ENCODE measurements at regions not wholly inside any gene's neighbourhood (a gene's known extent, or its start where the extent isn't known, plus 50 kb on each side); places are given as distances from the start of the nearest gene placed in this dataset.

- no peaks in the 10 kb centered on the region for H3K27me3 ChIP-seq (ENCODE audit: control insufficient read depth, insufficient read depth, low read length)
- ChIA-PET CTCF (interaction anchor here (1.8 to 3.3 kb wide), 2 partner anchors 9 to 259 kb away, joined by 4 to 25 read pairs; no protein-coding TSS in a partner anchor), POLR2A (no interaction called here)
- no peak for DNase-seq (ENCODE audit: low read depth)
- no peak for TF ChIP-seq CTCF (IDR thresholded peaks at IDR 0.05; ENCODE audit: insufficient read depth, low read depth, low read length)
- no peaks in the 10 kb centered on the region for H3K36me3 ChIP-seq (ENCODE audit: control insufficient read depth, insufficient read depth, low read length)
- H3K4me3 ChIP-seq (ENCODE audit: low read depth, low read length), result no peak overlapping the region
These were observed 581.1 kb downstream of the ZNF385D start for GRCh38 chr3:21169948-21170347.

- Histone ChIP-seq H3K27me3 (ENCODE audit: control insufficient read depth, insufficient read depth, low read length) (no peaks in the 10 kb centered on the region), H3K4me3 (ENCODE audit: low read depth, low read length) (no peak overlapping the region), H3K36me3 (ENCODE audit: control insufficient read depth, insufficient read depth, low read length) (no peaks in the 10 kb centered on the region)
- POLR2A ChIA-PET, result no interaction called here
- TF ChIP-seq CTCF (IDR thresholded peaks at IDR 0.05; ENCODE audit: insufficient read depth, low read depth, low read length), result no peak
- CTCF ChIA-PET, result no interaction called here
- no peak for DNase-seq (ENCODE audit: low read depth)
These were observed 582.5 kb downstream of the ZNF385D start for GRCh38 chr3:21168471-21168870.

GRCh38 chr3:21163956-21164355 is 587.1 kb downstream of the ZNF385D start:
- Histone ChIP-seq H3K36me3 (ENCODE audit: control insufficient read depth, insufficient read depth, low read length) (no peaks in the 10 kb centered on the region), H3K4me3 (ENCODE audit: low read depth, low read length) (no peak overlapping the region), H3K27me3 (ENCODE audit: control insufficient read depth, insufficient read depth, low read length) (no peaks in the 10 kb centered on the region)
- POLR2A ChIA-PET, result no interaction called here
- DNase-seq (ENCODE audit: low read depth), result no peak
- TF ChIP-seq CTCF (IDR thresholded peaks at IDR 0.05; ENCODE audit: insufficient read depth, low read depth, low read length), result no peak
- CTCF ChIA-PET, result interaction anchor here (1.1 kb wide), 1 partner anchor 9 kb away, joined by 3 read pairs; no protein-coding TSS in a partner anchor

- Histone ChIP-seq H3K27me3 (ENCODE audit: control insufficient read depth, insufficient read depth, low read length) (no peaks in the 10 kb centered on the region), H3K4me3 (ENCODE audit: low read depth, low read length) (no peak overlapping the region), H3K36me3 (ENCODE audit: control insufficient read depth, insufficient read depth, low read length) (no peaks in the 10 kb centered on the region)
- POLR2A ChIA-PET, result no interaction called here
- no peak for DNase-seq (ENCODE audit: low read depth)
- CTCF ChIA-PET, result interaction anchor here (4.0 kb wide), 1 partner anchor 12 kb away, joined by 25 read pairs; no protein-coding TSS in a partner anchor
- TF ChIP-seq CTCF (IDR thresholded peaks at IDR 0.05; ENCODE audit: insufficient read depth, low read depth, low read length), result no peak
These were observed 591.5 kb downstream of the ZNF385D start for GRCh38 chr3:21159543-21159906.

GRCh38 chr3:21158861-21159542 is 592.0 kb downstream of the ZNF385D start:
- ChIA-PET POLR2A (no interaction called here), CTCF (interaction anchor here (0.6 to 4.0 kb wide), 2 partner anchors 12 to 327 kb away, joined by 3 to 25 read pairs; no protein-coding TSS in a partner anchor)
- TF ChIP-seq CTCF (IDR thresholded peaks at IDR 0.05; ENCODE audit: insufficient read depth, low read depth, low read length), result no peak
- H3K27me3 ChIP-seq (ENCODE audit: control insufficient read depth, insufficient read depth, low read length), result no peaks in the 10 kb centered on the region
- H3K36me3 ChIP-seq (ENCODE audit: control insufficient read depth, insufficient read depth, low read length), result no peaks in the 10 kb centered on the region
- H3K4me3 ChIP-seq (ENCODE audit: low read depth, low read length), result no peak overlapping the region
- DNase-seq (ENCODE audit: low read depth), result peak; percentile 23

Data from BJ (cell line).